SKM-1 (cell line): ENCODE measurements at regions not wholly inside any gene's neighbourhood (a gene's known extent, or its start where the extent isn't known, plus 50 kb on each side); places are given as distances from the start of the nearest gene placed in this dataset.
"Not testable (repeated sequence)": the region's sequence is repeated elsewhere in the genome, so short reads cannot be mapped to it uniquely, and the experiment has no call there.

ENCODE experiments used
- DNase-seq: peaks from one replicate; lab custom pipeline; 2025; ENCODE audit not compliant: unreplicated experiment; lab: John Stamatoyannopoulos, UW

GRCh38 chr9:107585465-107585864 lies 95.9 kb upstream of the KLF4 start:
- no peak for DNase-seq

- DNase-seq: no peak
These were observed 95.4 kb upstream of the KLF4 start for GRCh38 chr9:107584944-107585343.

- DNase-seq: no peak
These were observed 94.6 kb upstream of the KLF4 start for GRCh38 chr9:107584186-107584585.

- no peak for DNase-seq
These were observed 87.7 kb upstream of the KLF4 start for GRCh38 chr9:107577140-107577776.

GRCh38 chr9:107571148-107571547 lies 81.6 kb upstream of the KLF4 start:
- no peak for DNase-seq

GRCh38 chr9:107569174-107569573 lies 79.6 kb upstream of the KLF4 start:
- DNase-seq: no peak

GRCh38 chr9:107568406-107568805 lies 78.8 kb upstream of the KLF4 start:
- DNase-seq: not testable (repeated sequence)

- DNase-seq: no peak
These were observed 77.9 kb upstream of the KLF4 start for GRCh38 chr9:107567462-107567861.

GRCh38 chr9:107566611-107567061 lies 77.1 kb upstream of the KLF4 start:
- DNase-seq: no peak

GRCh38 chr9:107562798-107563197 lies 73.2 kb upstream of the KLF4 start:
- DNase-seq: no peak

- no peak for DNase-seq
These were observed 70.0 kb upstream of the KLF4 start for GRCh38 chr9:107559494-107560086.

- no peak for DNase-seq
These were observed 67.8 kb upstream of the KLF4 start for GRCh38 chr9:107557236-107557990.

- DNase-seq: no peak
These were observed 65.1 kb upstream of the KLF4 start for GRCh38 chr9:107554636-107555035.

GRCh38 chr9:107548298-107549142 lies 59.0 kb upstream of the KLF4 start:
- no peak for DNase-seq

GRCh38 chr9:107547772-107548297 lies 58.3 kb upstream of the KLF4 start:
- no peak for DNase-seq

GRCh38 chr9:107547303-107547702 lies 57.7 kb upstream of the KLF4 start:
- DNase-seq: no peak

GRCh38 chr9:107546859-107547258 lies 57.3 kb upstream of the KLF4 start:
- DNase-seq: no peak

- no peak for DNase-seq
These were observed 55.5 kb upstream of the KLF4 start for GRCh38 chr9:107545036-107545435.

GRCh38 chr9:107542411-107543157 lies 53.0 kb upstream of the KLF4 start:
- no peak for DNase-seq

- no peak for DNase-seq
These were observed 52.0 kb upstream of the KLF4 start for GRCh38 chr9:107541523-107541922.
